ENCODE measurements at regions not wholly inside any gene's neighbourhood (a gene's known extent, or its start where the extent isn't known, plus 50 kb on each side); places are given as distances from the start of the nearest gene placed in this dataset.

DNA sequence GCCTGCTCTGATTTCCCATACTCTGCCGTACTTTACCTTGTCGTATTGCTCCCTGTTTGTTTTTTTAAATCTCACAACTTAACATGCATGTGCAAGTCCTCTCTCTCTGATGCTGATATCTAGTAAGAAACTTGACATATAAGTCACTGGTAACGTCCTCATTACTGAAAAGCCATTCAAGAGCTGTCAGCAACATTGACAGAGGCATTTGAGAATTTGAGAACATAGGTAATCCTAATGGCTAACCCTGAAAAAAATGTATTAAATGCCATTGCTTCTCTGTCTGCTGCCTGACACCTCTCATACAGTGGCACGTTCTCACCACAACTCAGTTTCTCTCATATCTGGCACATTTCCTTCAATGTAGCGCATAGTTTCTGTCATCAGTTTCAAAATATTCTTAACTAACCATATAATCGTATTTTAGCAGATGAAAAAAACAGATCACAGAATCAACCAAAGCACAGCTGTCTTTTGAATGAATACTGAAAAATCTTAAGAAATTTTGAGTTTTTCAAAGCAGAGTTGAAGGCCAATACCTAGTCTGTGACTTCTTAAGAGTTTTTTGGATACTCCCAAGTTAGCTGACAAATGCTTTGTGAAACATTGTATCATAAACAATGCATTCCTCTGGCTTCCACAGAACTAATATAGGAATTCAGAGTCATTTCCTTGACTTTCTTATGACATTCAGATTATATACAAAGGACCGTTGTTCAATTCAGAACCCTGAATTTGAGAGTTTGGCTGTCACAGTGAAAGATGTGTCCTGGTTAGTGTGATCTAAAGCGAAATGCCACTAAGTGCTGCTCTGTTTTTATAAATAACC lies 996.4 kb downstream of the C4orf33 start:
- TF ChIP-seq, protein P1, sequence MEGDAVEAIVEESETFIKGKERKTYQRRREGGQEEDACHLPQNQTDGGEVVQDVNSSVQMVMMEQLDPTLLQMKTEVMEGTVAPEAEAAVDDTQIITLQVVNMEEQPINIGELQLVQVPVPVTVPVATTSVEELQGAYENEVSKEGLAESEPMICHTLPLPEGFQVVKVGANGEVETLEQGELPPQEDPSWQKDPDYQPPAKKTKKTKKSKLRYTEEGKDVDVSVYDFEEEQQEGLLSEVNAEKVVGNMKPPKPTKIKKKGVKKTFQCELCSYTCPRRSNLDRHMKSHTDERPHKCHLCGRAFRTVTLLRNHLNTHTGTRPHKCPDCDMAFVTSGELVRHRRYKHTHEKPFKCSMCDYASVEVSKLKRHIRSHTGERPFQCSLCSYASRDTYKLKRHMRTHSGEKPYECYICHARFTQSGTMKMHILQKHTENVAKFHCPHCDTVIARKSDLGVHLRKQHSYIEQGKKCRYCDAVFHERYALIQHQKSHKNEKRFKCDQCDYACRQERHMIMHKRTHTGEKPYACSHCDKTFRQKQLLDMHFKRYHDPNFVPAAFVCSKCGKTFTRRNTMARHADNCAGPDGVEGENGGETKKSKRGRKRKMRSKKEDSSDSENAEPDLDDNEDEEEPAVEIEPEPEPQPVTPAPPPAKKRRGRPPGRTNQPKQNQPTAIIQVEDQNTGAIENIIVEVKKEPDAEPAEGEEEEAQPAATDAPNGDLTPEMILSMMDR (IDR thresholded peaks at IDR 0.05; ENCODE audit: insufficient read depth, low read length, severe bottlenecking): no peak
- no peak for FAIRE-seq
- H3K4me3 ChIP-seq (ENCODE audit: low read depth, low read length): no peak overlapping the region
- H3K36me3 ChIP-seq (ENCODE audit: control insufficient read depth, insufficient read depth, low read length): no peaks in the 10 kb centered on the region
- no peaks in the 10 kb centered on the region for H3K27me3 ChIP-seq (ENCODE audit: control insufficient read depth, insufficient read depth, low read length)
- no peak for DNase-seq (ENCODE audit: low read depth)

DNA sequence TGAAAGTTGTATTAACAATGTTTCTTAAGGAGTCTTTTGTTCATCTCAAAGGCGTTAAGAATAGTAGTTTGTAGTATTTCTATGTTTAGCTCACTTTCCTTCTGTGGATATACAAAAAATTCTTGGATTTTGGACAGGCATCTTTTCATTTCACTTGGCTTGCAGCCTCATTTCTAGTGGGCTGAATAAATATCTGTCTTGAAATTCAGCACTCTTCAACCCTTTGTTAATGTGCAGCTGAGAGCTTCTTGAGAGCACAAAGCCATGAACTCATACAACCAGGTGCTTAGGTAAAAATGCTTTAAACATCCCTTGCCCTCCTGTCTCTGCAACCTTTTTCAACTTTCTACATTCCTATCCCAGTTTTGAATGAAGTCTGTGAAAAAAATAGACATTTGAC lies 1003.2 kb downstream of the C4orf33 start:
- H3K27me3 ChIP-seq (ENCODE audit: control insufficient read depth, insufficient read depth, low read length): no peaks in the 10 kb centered on the region
- no peaks in the 10 kb centered on the region for H3K36me3 ChIP-seq (ENCODE audit: control insufficient read depth, insufficient read depth, low read length)
- no peak for FAIRE-seq
- TF ChIP-seq, protein P1 (IDR thresholded peaks at IDR 0.05; ENCODE audit: insufficient read depth, low read length, severe bottlenecking): no peak
- no peak overlapping the region for H3K4me3 ChIP-seq (ENCODE audit: low read depth, low read length)
- DNase-seq (ENCODE audit: low read depth): no peak

DNA sequence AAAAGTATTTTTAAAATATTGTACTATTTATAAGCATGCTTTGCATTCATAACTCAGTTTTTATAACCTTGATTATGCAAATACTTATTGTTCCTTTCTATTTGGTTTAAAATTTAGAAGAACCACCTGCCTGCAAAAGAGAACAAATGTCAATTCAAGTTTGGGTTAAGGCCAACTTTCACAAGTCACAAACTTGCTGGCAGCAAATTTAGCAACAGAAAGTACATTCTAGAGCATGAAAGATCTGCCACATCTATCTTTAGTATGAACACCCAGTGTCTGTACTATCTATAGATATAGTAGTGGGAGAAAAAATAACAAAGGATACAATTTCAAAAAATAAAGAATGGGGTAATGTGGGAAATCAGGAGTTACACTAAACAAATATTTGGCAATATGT lies 1014.2 kb downstream of the C4orf33 start:
- TF ChIP-seq, protein P1 (IDR thresholded peaks at IDR 0.05; ENCODE audit: insufficient read depth, low read length, severe bottlenecking): no peak
- Histone ChIP-seq H3K4me3 (ENCODE audit: low read depth, low read length) (no peak overlapping the region), H3K27me3 (ENCODE audit: control insufficient read depth, insufficient read depth, low read length) (no peaks in the 10 kb centered on the region), H3K36me3 (ENCODE audit: control insufficient read depth, insufficient read depth, low read length) (no peaks in the 10 kb centered on the region)
- DNase-seq (ENCODE audit: low read depth) (no peak), FAIRE-seq (no peak)

DNA sequence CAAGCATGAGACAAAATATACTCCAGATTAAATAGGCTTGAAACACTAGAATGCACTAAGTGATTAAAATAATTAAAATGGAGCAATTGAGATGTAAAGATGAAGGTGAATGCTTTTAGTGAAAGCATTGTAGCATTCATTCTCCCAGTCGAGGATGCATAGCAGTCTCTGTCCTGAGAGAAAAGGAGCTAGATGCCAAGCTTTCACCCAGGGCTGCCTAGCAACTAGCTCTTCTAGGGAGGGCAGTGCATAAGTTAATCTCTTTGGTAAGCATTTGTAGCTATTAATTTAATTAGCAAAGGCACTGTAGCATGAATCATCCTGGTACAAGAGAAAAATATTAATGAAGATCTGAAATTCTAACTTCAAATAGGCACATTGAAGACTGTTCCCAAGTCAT lies 1014.8 kb downstream of the C4orf33 start:
- Histone ChIP-seq H3K4me3 (ENCODE audit: low read depth, low read length) (no peak overlapping the region), H3K36me3 (ENCODE audit: control insufficient read depth, insufficient read depth, low read length) (no peaks in the 10 kb centered on the region), H3K27me3 (ENCODE audit: control insufficient read depth, insufficient read depth, low read length) (no peaks in the 10 kb centered on the region)
- no peak for FAIRE-seq
- TF ChIP-seq, protein P1 (IDR thresholded peaks at IDR 0.05; ENCODE audit: insufficient read depth, low read length, severe bottlenecking): no peak
- DNase-seq (ENCODE audit: low read depth): no peak

DNA sequence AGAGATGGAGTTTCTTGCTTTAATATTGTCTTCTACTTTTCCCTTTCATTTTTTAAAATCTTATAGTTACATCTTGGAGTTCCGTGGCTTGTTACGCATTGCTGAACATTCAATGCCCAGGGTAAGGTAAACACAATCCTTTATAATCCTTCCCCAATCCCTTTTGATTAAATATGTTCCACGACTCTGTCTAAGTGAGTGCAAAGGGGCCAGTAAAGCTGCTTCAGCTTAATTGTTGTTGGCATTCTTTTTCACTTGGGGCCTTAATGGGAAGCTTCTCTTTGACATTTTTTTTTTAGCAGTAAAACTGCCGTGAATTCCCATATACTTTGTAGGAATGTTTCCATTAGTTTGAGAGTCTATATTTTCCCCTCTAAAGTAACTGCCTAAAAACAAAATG lies 1028.1 kb downstream of the C4orf33 start:
- TF ChIP-seq, protein P1 (IDR thresholded peaks at IDR 0.05; ENCODE audit: insufficient read depth, low read length, severe bottlenecking): no peak
- Histone ChIP-seq H3K36me3 (ENCODE audit: control insufficient read depth, insufficient read depth, low read length) (no peaks in the 10 kb centered on the region), H3K27me3 (ENCODE audit: control insufficient read depth, insufficient read depth, low read length) (no peaks in the 10 kb centered on the region), H3K4me3 (ENCODE audit: low read depth, low read length) (no peak overlapping the region)
- FAIRE-seq (no peak), DNase-seq (ENCODE audit: low read depth) (no peak)

DNA sequence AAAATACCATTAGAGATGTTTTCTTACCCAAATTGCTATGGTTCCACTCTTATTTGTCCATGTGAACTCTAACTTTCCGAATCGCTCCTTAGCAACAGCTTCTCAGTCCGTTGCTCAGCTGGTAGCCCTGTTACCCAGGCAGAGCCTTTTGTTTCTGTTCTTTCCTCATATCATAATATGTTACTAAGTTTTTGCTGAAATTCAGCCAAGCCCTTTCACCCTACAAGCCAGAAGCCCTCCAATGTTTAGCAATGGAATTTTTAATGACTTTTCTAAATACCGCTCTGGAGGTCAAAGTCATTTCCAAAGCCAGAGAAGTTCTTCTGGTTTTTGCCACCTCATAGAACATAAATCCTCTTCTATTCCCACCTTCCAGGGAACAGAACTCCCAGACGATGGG lies 1029.5 kb downstream of the C4orf33 start:
- DNase-seq (ENCODE audit: low read depth) (no peak), FAIRE-seq (no peak)
- Histone ChIP-seq H3K4me3 (ENCODE audit: low read depth, low read length) (no peak overlapping the region), H3K36me3 (ENCODE audit: control insufficient read depth, insufficient read depth, low read length) (no peaks in the 10 kb centered on the region), H3K27me3 (ENCODE audit: control insufficient read depth, insufficient read depth, low read length) (no peaks in the 10 kb centered on the region)
- TF ChIP-seq, protein P1 (IDR thresholded peaks at IDR 0.05; ENCODE audit: insufficient read depth, low read length, severe bottlenecking): no peak
